Esophagus squamous epithelium (tissue), 4 donors: ENCODE measurements at regions not wholly inside any gene's neighbourhood (a gene's known extent, or its start where the extent isn't known, plus 50 kb on each side); places are given as distances from the start of the nearest gene placed in this dataset.

ENCODE experiments used
- POLR2A ChIP-seq, 4 donors: fragments of 450-650 bp; IDR thresholded peaks; one replicate each; pipeline ENCODE4 v1.6.1; 2017; ENCODE audit warnings: antibody characterized with exemption in 4 of 4, mild to moderate bottlenecking in 4 of 4, moderate library complexity in 3 of 4
- TF ChIP-seq, protein P1 (sequence below), 6 experiments: fragments of 450-650 bp in 4 of 6; fragments of 200-600 bp in 2 of 6; sonication (generic) in 2 of 6; IDR thresholded peaks; one replicate each; pipeline ENCODE4 v1.5.1; 2016 to 2019; ENCODE audit warnings: antibody characterized with exemption in 6 of 6, mild to moderate bottlenecking in 4 of 6, moderate library complexity in 4 of 6

DNA sequence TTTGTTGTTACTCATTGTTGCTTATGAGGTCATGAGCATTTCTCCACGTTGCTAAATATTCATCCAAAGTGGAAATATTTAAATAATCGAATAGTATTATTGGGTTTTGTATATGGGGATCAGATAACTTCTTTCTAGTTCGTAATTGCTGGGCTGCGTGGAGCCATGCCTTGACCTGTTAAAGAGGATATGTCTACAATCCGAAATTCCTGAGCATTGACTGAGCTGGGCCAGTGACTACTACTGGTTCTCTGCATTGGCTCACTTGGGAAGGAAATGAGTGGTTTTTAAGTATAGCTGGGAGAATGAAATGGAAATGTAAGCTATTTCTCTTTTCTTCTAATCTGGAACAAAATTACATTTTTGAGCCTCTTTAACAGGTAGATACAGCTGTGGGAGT lies 163.2 kb downstream of the RPL10L start:
- TF ChIP-seq, protein P1, sequence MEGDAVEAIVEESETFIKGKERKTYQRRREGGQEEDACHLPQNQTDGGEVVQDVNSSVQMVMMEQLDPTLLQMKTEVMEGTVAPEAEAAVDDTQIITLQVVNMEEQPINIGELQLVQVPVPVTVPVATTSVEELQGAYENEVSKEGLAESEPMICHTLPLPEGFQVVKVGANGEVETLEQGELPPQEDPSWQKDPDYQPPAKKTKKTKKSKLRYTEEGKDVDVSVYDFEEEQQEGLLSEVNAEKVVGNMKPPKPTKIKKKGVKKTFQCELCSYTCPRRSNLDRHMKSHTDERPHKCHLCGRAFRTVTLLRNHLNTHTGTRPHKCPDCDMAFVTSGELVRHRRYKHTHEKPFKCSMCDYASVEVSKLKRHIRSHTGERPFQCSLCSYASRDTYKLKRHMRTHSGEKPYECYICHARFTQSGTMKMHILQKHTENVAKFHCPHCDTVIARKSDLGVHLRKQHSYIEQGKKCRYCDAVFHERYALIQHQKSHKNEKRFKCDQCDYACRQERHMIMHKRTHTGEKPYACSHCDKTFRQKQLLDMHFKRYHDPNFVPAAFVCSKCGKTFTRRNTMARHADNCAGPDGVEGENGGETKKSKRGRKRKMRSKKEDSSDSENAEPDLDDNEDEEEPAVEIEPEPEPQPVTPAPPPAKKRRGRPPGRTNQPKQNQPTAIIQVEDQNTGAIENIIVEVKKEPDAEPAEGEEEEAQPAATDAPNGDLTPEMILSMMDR (IDR thresholded peaks at IDR 0.05) = no peak
- TF ChIP-seq POLR2A (IDR thresholded peaks at IDR 0.05) = no peak
